Transverse colon (tissue), 4 donors: ENCODE measurements at regions not wholly inside any gene's neighbourhood (a gene's known extent, or its start where the extent isn't known, plus 50 kb on each side); places are given as distances from the start of the nearest gene placed in this dataset.

Source experiments
- CTCF ChIP-seq, 5 experiments: fragments of 200-600 bp in 3 of 5; fragments of 450-650 bp in 2 of 5; sonication (generic) in 3 of 5; IDR thresholded peaks; 1 replicate in 2 of 5; 2 replicates in 3 of 5; pipeline ENCODE4 v1.5.1; 2016 to 2017; ENCODE audit warnings: antibody characterized with exemption in 5 of 5, inconsistent platforms in 3 of 5, mild to moderate bottlenecking in 2 of 5, moderate library complexity in 1 of 5
- POLR2AphosphoS5 ChIP-seq, 3 donors: sonication (generic); formaldehyde crosslinking; IDR thresholded peaks; one replicate each; pipeline ENCODE4 v1.6.1; 2016; ENCODE audit warnings: antibody characterized with exemption in 3 of 3

DNA sequence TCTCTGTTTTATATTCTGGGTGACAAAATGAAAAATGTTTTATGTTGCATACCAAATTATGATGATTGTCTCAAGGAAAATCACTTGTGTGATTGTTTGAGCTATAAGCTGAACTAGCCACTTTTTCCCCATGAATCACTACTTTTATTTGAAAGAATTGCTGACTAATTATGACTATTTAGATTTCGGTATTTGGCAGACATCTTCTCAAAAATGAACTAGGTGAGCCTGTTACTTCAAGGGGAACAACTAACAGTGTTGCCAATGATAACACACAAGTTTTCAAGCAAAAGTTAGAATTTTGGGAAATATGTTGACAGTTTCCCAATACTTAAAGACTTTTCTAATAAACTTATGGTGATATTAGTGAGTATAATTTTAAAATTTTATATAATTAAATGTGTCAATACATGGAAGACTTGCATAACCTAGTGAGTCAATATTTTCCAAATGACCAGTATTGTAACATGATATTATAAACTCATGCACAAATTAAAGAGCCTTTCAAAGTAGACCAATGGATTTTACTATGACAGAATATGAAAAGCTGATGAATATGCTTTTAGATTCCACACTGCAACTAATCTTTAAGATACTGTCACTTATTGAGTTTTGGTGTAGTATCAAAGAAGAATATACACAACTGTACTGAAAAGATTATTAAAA lies 187.7 kb upstream of the GATB start:
- TF ChIP-seq CTCF (IDR thresholded peaks at IDR 0.05) = no peak
- TF ChIP-seq POLR2AphosphoS5 (IDR thresholded peaks at IDR 0.05) = no peak
